ENCODE measurements at regions not wholly inside any gene's neighbourhood (a gene's known extent, or its start where the extent isn't known, plus 50 kb on each side); places are given as distances from the start of the nearest gene placed in this dataset.

- TF ChIP-seq GTF2F1 (IDR thresholded peaks at IDR 0.05; ENCODE audit: low read depth, low read length), result no peak
- no peak for TF ChIP-seq BHLHE40 (IDR thresholded peaks at IDR 0.05; ENCODE audit: low read length)
- TF ChIP-seq CCAR2 (IDR thresholded peaks at IDR 0.05; ENCODE audit: low read depth, low read length), result no peak
- no peak for TF ChIP-seq LCOR (CRISPR knock-in tag; IDR thresholded peaks at IDR 0.05)
- TF ChIP-seq KDM4B (IDR thresholded peaks at IDR 0.05; ENCODE audit: borderline replicate concordance in 2 of 2, low read depth in 1 of 2), result no peak
- no peak for TF ChIP-seq POLR2AphosphoS5 (IDR thresholded peaks at IDR 0.05; ENCODE audit: control insufficient read depth, insufficient read depth, low read depth, low read length)
- TF ChIP-seq MAFK (IDR thresholded peaks at IDR 0.05; ENCODE audit: low read length), result no peak
- no peak for TF ChIP-seq NFIC (IDR thresholded peaks at IDR 0.05)
- no peak for TF ChIP-seq CBX3 (IDR thresholded peaks at IDR 0.05; ENCODE audit: borderline replicate concordance in 1 of 2, low read length in 2 of 2)
- TF ChIP-seq, protein P1, sequence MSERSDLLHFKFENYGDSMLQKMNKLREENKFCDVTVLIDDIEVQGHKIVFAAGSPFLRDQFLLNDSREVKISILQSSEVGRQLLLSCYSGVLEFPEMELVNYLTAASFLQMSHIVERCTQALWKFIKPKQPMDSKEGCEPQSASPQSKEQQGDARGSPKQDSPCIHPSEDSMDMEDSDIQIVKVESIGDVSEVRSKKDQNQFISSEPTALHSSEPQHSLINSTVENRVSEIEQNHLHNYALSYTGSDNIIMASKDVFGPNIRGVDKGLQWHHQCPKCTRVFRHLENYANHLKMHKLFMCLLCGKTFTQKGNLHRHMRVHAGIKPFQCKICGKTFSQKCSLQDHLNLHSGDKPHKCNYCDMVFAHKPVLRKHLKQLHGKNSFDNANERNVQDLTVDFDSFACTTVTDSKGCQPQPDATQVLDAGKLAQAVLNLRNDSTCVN (CRISPR knock-in tag; IDR thresholded peaks at IDR 0.05), result no peak
- TF ChIP-seq HNRNPH1 (optimal IDR thresholded peaks at IDR 0.05; ENCODE audit: low read depth, low read length), result no peak
- no peak for TF ChIP-seq EP300 (IDR thresholded peaks at IDR 0.05; ENCODE audit: low read length)
- TF ChIP-seq POLR2A (conservative IDR thresholded peaks at IDR 0.05), result no peak
- no peak for TF ChIP-seq MXI1 (IDR thresholded peaks at IDR 0.05; ENCODE audit: low read depth, low read length)
Measured at GRCh38 chr6:119720160-119720559, 370.6 kb upstream of the MAN1A1 start.
